GM12878 (cell line): ENCODE measurements at regions not wholly inside any gene's neighbourhood (a gene's known extent, or its start where the extent isn't known, plus 50 kb on each side); places are given as distances from the start of the nearest gene placed in this dataset.

Experiments
- BCL11A ChIP-seq: IDR thresholded peaks from 2 replicates; pipeline ENCODE4 v1.6.1; 2011; ENCODE audit warnings: low read depth, low read length
- FOS ChIP-seq: IDR thresholded peaks from 3 replicates; pipeline ENCODE4 v1.6.1; 2011; ENCODE audit warnings: borderline replicate concordance; ENCODE audit not compliant: insufficient read length; ENCODE audit errors: extremely low read depth
- IKZF2 ChIP-seq, 2 experiments: fragments of 450-650 bp; IDR thresholded peaks; 2 replicates each; pipeline ENCODE4 v1.6.1; 2017; ENCODE audit warnings: mild to moderate bottlenecking in 2 of 2, moderate library complexity in 2 of 2
- SMAD1 ChIP-seq: fragments of 450-650 bp; IDR thresholded peaks from 2 replicates; pipeline ENCODE4 v1.6.1; 2018; ENCODE audit warnings: mild to moderate bottlenecking, low read depth; ENCODE audit not compliant: partially characterized antibody
- TCF3 ChIP-seq: IDR thresholded peaks from 2 replicates; pipeline ENCODE4 v1.6.1; 2012; ENCODE audit warnings: low read depth, mild to moderate bottlenecking, low read length, borderline replicate concordance; ENCODE audit not compliant: insufficient read depth
- YBX1 ChIP-seq: fragments of 450-650 bp; IDR thresholded peaks from 2 replicates; pipeline ENCODE4 v1.6.1; 2016; ENCODE audit warnings: antibody characterized with exemption
- ZBED1 ChIP-seq: IDR thresholded peaks from 2 replicates; pipeline ENCODE4 v1.6.1; 2016; ENCODE audit warnings: borderline replicate concordance
- ZNF207 ChIP-seq: fragments of 450-650 bp; IDR thresholded peaks from 2 replicates; pipeline ENCODE4 v1.6.1; 2014; ENCODE audit warnings: antibody characterized with exemption, mild to moderate bottlenecking, borderline replicate concordance
- TF ChIP-seq, protein P1 (sequence below): IDR thresholded peaks from 2 replicates; pipeline ENCODE4 v1.6.1; 2011; ENCODE audit warnings: low read depth, low read length, improper control_type of control experiment, borderline replicate concordance
- TF ChIP-seq, protein P2 (sequence below): fragments of 450-650 bp; IDR thresholded peaks from 2 replicates; pipeline ENCODE4 v1.6.1; 2017; ENCODE audit warnings: mild to moderate bottlenecking, moderate library complexity
- TF ChIP-seq, protein P3 (sequence below): fragments of 450-650 bp; conservative IDR thresholded peaks from 2 replicates; pipeline ENCODE4 v1.6.1; 2017; ENCODE audit warnings: mild to moderate bottlenecking, moderate library complexity

DNA sequence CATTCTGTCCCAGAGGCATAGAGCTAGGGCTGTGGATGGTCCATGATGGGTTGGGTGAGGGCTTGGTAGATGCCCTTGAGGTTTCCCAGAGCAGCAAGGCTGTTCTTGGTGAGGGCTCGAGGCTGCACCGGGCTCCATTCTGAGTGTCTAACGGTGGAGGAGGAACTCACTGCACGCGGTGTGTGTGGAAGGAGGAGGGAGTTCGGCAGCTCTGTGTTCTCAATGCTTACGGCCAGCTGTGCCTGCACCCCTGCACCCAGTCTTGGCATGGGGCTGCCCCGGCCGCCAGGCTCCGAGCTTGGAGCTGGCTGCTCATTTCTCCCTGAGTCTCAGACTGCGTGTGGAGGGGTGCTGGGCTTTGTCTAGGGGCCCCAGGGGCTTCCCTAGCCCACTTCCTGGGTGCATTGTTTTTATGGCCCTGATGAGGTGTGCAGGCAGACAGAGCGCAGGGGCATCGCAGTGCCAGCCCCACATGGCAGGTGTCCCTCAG, 1247.1 kb downstream of the BRD1 start (continued):
- no peak for TF ChIP-seq YBX1
- TF ChIP-seq, protein P1, sequence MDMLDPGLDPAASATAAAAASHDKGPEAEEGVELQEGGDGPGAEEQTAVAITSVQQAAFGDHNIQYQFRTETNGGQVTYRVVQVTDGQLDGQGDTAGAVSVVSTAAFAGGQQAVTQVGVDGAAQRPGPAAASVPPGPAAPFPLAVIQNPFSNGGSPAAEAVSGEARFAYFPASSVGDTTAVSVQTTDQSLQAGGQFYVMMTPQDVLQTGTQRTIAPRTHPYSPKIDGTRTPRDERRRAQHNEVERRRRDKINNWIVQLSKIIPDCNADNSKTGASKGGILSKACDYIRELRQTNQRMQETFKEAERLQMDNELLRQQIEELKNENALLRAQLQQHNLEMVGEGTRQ: no peak
- TF ChIP-seq, protein P2, sequence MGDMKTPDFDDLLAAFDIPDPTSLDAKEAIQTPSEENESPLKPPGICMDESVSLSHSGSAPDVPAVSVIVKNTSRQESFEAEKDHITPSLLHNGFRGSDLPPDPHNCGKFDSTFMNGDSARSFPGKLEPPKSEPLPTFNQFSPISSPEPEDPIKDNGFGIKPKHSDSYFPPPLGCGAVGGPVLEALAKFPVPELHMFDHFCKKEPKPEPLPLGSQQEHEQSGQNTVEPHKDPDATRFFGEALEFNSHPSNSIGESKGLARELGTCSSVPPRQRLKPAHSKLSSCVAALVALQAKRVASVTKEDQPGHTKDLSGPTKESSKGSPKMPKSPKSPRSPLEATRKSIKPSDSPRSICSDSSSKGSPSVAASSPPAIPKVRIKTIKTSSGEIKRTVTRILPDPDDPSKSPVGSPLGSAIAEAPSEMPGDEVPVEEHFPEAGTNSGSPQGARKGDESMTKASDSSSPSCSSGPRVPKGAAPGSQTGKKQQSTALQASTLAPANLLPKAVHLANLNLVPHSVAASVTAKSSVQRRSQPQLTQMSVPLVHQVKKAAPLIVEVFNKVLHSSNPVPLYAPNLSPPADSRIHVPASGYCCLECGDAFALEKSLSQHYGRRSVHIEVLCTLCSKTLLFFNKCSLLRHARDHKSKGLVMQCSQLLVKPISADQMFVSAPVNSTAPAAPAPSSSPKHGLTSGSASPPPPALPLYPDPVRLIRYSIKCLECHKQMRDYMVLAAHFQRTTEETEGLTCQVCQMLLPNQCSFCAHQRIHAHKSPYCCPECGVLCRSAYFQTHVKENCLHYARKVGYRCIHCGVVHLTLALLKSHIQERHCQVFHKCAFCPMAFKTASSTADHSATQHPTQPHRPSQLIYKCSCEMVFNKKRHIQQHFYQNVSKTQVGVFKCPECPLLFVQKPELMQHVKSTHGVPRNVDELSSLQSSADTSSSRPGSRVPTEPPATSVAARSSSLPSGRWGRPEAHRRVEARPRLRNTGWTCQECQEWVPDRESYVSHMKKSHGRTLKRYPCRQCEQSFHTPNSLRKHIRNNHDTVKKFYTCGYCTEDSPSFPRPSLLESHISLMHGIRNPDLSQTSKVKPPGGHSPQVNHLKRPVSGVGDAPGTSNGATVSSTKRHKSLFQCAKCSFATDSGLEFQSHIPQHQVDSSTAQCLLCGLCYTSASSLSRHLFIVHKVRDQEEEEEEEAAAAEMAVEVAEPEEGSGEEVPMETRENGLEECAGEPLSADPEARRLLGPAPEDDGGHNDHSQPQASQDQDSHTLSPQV: no peak
- TF ChIP-seq BCL11A: no peak
- TF ChIP-seq ZBED1: no peak
- no peak for TF ChIP-seq IKZF2 (IDR thresholded peaks at IDR 0.05)
- TF ChIP-seq FOS: no peak
- TF ChIP-seq TCF3: no peak
- TF ChIP-seq SMAD1: no peak
- no peak for TF ChIP-seq ZNF207
- TF ChIP-seq, protein P3, sequence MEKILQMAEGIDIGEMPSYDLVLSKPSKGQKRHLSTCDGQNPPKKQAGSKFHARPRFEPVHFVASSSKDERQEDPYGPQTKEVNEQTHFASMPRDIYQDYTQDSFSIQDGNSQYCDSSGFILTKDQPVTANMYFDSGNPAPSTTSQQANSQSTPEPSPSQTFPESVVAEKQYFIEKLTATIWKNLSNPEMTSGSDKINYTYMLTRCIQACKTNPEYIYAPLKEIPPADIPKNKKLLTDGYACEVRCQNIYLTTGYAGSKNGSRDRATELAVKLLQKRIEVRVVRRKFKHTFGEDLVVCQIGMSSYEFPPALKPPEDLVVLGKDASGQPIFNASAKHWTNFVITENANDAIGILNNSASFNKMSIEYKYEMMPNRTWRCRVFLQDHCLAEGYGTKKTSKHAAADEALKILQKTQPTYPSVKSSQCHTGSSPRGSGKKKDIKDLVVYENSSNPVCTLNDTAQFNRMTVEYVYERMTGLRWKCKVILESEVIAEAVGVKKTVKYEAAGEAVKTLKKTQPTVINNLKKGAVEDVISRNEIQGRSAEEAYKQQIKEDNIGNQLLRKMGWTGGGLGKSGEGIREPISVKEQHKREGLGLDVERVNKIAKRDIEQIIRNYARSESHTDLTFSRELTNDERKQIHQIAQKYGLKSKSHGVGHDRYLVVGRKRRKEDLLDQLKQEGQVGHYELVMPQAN: no peak
